CD14-positive monocyte (primary cell): ENCODE measurements at regions not wholly inside any gene's neighbourhood (a gene's known extent, or its start where the extent isn't known, plus 50 kb on each side); places are given as distances from the start of the nearest gene placed in this dataset.

ENCODE experiments used
- DNase-seq, 3 donors: peaks; one replicate each; pipeline ENCODE4 v3.0.0-alpha.2; 2011 to 2022
- H2AFZ ChIP-seq: 2 replicates; pipeline ENCODE4 v1.6.0; 2012; ENCODE audit warnings: mild to moderate bottlenecking, low read depth, low read length, inconsistent platforms; ENCODE audit not compliant: insufficient read depth, poor library complexity, severe bottlenecking
- H3K27ac ChIP-seq, 2 donors: 1 replicate in 1 of 2; 2 replicates in 1 of 2; pipeline ENCODE4 v1.5.1; 2012 to 2013; ENCODE audit warnings: low read length in 2 of 2, control low read depth in 1 of 2, inconsistent platforms in 1 of 2, low read depth in 1 of 2, mild to moderate bottlenecking in 1 of 2
- H3K27me3 ChIP-seq, 2 donors: one replicate each; pipeline versions ENCODE4 v1.6.0 to v1.6.1; 2011 to 2013; ENCODE audit warnings: low read length in 2 of 2; ENCODE audit not compliant: control insufficient read depth in 2 of 2, insufficient read depth in 2 of 2
- H3K36me3 ChIP-seq, 2 donors: replicated peaks in 1 of 2; 1 replicate in 1 of 2; 2 replicates in 1 of 2; pipeline versions ENCODE4 v1.5.1 to v1.6.1; 2012 to 2013; ENCODE audit warnings: low read length in 2 of 2, control low read depth in 1 of 2, inconsistent platforms in 1 of 2, mild to moderate bottlenecking in 1 of 2; ENCODE audit not compliant: insufficient read depth in 2 of 2, control insufficient read depth in 1 of 2
- H3K4me1 ChIP-seq, 2 donors: 1 replicate in 1 of 2; 2 replicates in 1 of 2; pipeline versions ENCODE4 v1.5.1 to v1.6.1; 2012 to 2013; ENCODE audit warnings: low read length in 2 of 2, control low read depth in 1 of 2, inconsistent platforms in 1 of 2, mild to moderate bottlenecking in 1 of 2, moderate library complexity in 1 of 2; ENCODE audit not compliant: insufficient read depth in 2 of 2, control insufficient read depth in 1 of 2
- H3K4me2 ChIP-seq: replicated peaks from 2 replicates; pipeline ENCODE3; 2012; ENCODE audit warnings: low read length, moderate library complexity, mild to moderate bottlenecking; ENCODE audit not compliant: poor library complexity, severe bottlenecking; ENCODE audit errors: extremely low read depth
- H3K4me3 ChIP-seq, 3 experiments: fragments of 200-600 bp in 1 of 3; sonication (generic) in 1 of 3; replicated peaks in 1 of 3; 1 replicate in 2 of 3; 2 replicates in 1 of 3; pipeline ENCODE4 v1.5.1; 2011 to 2013; ENCODE audit warnings: low read length in 3 of 3, mild to moderate bottlenecking in 3 of 3, control low read depth in 2 of 3, low read depth in 2 of 3, inconsistent platforms in 1 of 3, moderate library complexity in 1 of 3
- H3K79me2 ChIP-seq: 2 replicates; pipeline ENCODE4 v1.6.0; 2012; ENCODE audit warnings: mild to moderate bottlenecking, control low read depth, inconsistent platforms, low read length, moderate library complexity; ENCODE audit not compliant: insufficient read depth
- H3K9ac ChIP-seq: 2 replicates; pipeline ENCODE4 v1.6.0; 2017; ENCODE audit warnings: low read length, mild to moderate bottlenecking; ENCODE audit not compliant: insufficient read depth, poor library complexity, severe bottlenecking
- H3K9me3 ChIP-seq, 2 donors: replicated peaks in 1 of 2; 1 replicate in 1 of 2; 2 replicates in 1 of 2; pipeline versions ENCODE4 v1.5.1 to v1.6.1; 2012 to 2013; ENCODE audit warnings: low read length in 2 of 2, control low read depth in 1 of 2; ENCODE audit not compliant: control insufficient read depth in 1 of 2, insufficient read depth in 1 of 2
- H4K20me1 ChIP-seq: 2 replicates; pipeline ENCODE4 v1.6.0; 2012; ENCODE audit warnings: mild to moderate bottlenecking, low read length, control low read depth, moderate library complexity; ENCODE audit not compliant: insufficient read depth
- H3K27ac Mint-ChIP-seq, 7 donors: one replicate each; pipeline ENCODE4 v1.8.0; 2020; ENCODE audit warnings: mild to moderate bottlenecking in 7 of 7, mixed read lengths in 7 of 7, moderate library complexity in 6 of 7, inconsistent platforms in 2 of 7
- H3K27me3 Mint-ChIP-seq, 3 donors: one replicate each; pipeline ENCODE4 v1.8.0; 2021 to 2022; ENCODE audit warnings: low read depth in 3 of 3, mild to moderate bottlenecking in 3 of 3, mixed read lengths in 3 of 3, moderate library complexity in 3 of 3, inconsistent platforms in 1 of 3
- H3K36me3 Mint-ChIP-seq, 2 donors: one replicate each; pipeline ENCODE4 v1.8.0; 2020; ENCODE audit warnings: mixed read lengths in 2 of 2, inconsistent platforms in 1 of 2, mild to moderate bottlenecking in 1 of 2
- H3K4me1 Mint-ChIP-seq: one replicate; pipeline ENCODE4 v1.8.0; 2020; ENCODE audit warnings: mild to moderate bottlenecking, mixed read lengths
- H3K4me3 Mint-ChIP-seq, 2 donors: one replicate each; pipeline ENCODE4 v1.8.0; 2020; ENCODE audit warnings: mild to moderate bottlenecking in 2 of 2, mixed read lengths in 2 of 2, moderate library complexity in 1 of 2
- H3K9me3 Mint-ChIP-seq, 7 donors: one replicate each; pipeline ENCODE4 v1.8.0; 2020 to 2022; ENCODE audit warnings: mixed read lengths in 7 of 7, mild to moderate bottlenecking in 6 of 7, moderate library complexity in 6 of 7, inconsistent platforms in 2 of 7
- WGBS: methylation state at CpG from one replicate; pipeline ENCODE4 v1.1.5; 2013; ENCODE audit warnings: missing lambda C conversion rate; ENCODE audit not compliant: insufficient coverage; 5-methylcytosine and 5-hydroxymethylcytosine counted together
- intact Hi-C, 2 donors: fragments of 100-400 bp; cut with micrococcal nuclease; formaldehyde crosslinking; loops; one replicate each; pipeline versions ENCODE4 v1.15.0 to v1.15.1; 2023
- TF ChIP-seq, protein P1 (sequence below): fragments of 200-600 bp; IDR thresholded peaks from one replicate; pipeline ENCODE4 v1.8.0; 2022; ENCODE audit warnings: antibody characterized with exemption, mild to moderate bottlenecking

GRCh38 chrX:35664833-35665232 is 133.3 kb upstream of the MAGEB16 start:
- Mint-ChIP-seq H3K27me3 (peaks cover 0 to 1% (median 0%) of the 10 kb centered on the region in 3 donors), H3K4me1 (no peaks in the 10 kb centered on the region), H3K27ac (no peak overlapping the region), H3K9me3 (peaks cover 0 to 3% (median 0%) of the 10 kb centered on the region in 7 donors), H3K4me3 (no peak overlapping the region), H3K36me3 (no peaks in the 10 kb centered on the region)
- H3K4me2 ChIP-seq, result no peak overlapping the region
- no peaks in the 10 kb centered on the region for H4K20me1 ChIP-seq
- no peaks in the 10 kb centered on the region for H3K4me1 ChIP-seq
- no peak overlapping the region for H2AFZ ChIP-seq
- H3K27me3 ChIP-seq, result no peaks in the 10 kb centered on the region
- intact Hi-C loops, result no loop called here
- no peak overlapping the region for H3K27ac ChIP-seq
- DNase-seq, result no peak
- H3K4me3 ChIP-seq, result no peak overlapping the region
- no peaks in the 10 kb centered on the region for H3K9me3 ChIP-seq
- WGBS, result no CpG with 5 or more reads among the region's 2 CpGs
- H3K79me2 ChIP-seq, result no peaks in the 10 kb centered on the region
- TF ChIP-seq, protein P1, sequence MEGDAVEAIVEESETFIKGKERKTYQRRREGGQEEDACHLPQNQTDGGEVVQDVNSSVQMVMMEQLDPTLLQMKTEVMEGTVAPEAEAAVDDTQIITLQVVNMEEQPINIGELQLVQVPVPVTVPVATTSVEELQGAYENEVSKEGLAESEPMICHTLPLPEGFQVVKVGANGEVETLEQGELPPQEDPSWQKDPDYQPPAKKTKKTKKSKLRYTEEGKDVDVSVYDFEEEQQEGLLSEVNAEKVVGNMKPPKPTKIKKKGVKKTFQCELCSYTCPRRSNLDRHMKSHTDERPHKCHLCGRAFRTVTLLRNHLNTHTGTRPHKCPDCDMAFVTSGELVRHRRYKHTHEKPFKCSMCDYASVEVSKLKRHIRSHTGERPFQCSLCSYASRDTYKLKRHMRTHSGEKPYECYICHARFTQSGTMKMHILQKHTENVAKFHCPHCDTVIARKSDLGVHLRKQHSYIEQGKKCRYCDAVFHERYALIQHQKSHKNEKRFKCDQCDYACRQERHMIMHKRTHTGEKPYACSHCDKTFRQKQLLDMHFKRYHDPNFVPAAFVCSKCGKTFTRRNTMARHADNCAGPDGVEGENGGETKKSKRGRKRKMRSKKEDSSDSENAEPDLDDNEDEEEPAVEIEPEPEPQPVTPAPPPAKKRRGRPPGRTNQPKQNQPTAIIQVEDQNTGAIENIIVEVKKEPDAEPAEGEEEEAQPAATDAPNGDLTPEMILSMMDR, result no peak
- no peaks in the 10 kb centered on the region for H3K36me3 ChIP-seq
- H3K9ac ChIP-seq, result no peak overlapping the region

DNA sequence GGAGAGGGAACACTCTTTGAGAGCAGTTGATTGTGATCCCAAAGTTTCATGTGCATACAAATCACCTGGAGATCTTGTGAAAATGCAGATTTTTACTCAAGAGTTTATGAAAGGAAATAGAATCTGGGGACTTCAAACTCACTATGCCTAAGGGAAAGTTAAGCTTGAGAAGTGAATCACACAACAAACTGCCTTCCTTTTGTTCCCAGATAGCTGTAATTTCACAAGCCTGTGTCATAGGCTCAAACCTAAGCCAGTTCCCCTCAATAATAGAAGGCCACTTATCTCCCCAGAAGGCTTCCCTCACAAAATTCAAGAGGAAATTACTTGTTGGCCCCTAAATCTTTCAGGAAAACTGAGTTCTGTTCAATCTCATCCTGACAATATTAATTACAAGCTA is 132.8 kb upstream of the MAGEB16 start:
- H3K4me3 ChIP-seq, result no peak overlapping the region
- Mint-ChIP-seq H3K4me3 (no peak overlapping the region), H3K27ac (no peak overlapping the region), H3K27me3 (peaks cover 0 to 1% (median 0%) of the 10 kb centered on the region in 3 donors), H3K9me3 (peaks cover 0 to 3% (median 0%) of the 10 kb centered on the region in 7 donors), H3K4me1 (no peaks in the 10 kb centered on the region), H3K36me3 (no peaks in the 10 kb centered on the region)
- no peak overlapping the region for H3K4me2 ChIP-seq
- intact Hi-C loops, result no loop called here
- no peaks in the 10 kb centered on the region for H3K9me3 ChIP-seq
- TF ChIP-seq, protein P1, result no peak
- H3K9ac ChIP-seq, result no peak overlapping the region
- H3K4me1 ChIP-seq, result no peaks in the 10 kb centered on the region
- H4K20me1 ChIP-seq, result no peaks in the 10 kb centered on the region
- H2AFZ ChIP-seq, result no peak overlapping the region
- H3K27me3 ChIP-seq, result no peaks in the 10 kb centered on the region
- H3K36me3 ChIP-seq, result no peaks in the 10 kb centered on the region
- H3K27ac ChIP-seq, result no peak overlapping the region
- DNase-seq, result no peak
- H3K79me2 ChIP-seq, result no peaks in the 10 kb centered on the region
